GM19372 (cell line): ENCODE measurements at regions not wholly inside any gene's neighbourhood (a gene's known extent, or its start where the extent isn't known, plus 50 kb on each side); places are given as distances from the start of the nearest gene placed in this dataset.
"Not testable (repeated sequence)": the region's sequence is repeated elsewhere in the genome, so short reads cannot be mapped to it uniquely, and the experiment has no call there.

Experiments
- ATAC-seq: cut with Tn5 transposase; IDR thresholded peaks from one replicate; pipeline ENCODE4 v1.9.1; 2021; ENCODE audit warnings: mild to moderate bottlenecking, low read depth, moderate library complexity; ENCODE audit not compliant: unreplicated experiment

- ATAC-seq = no peak
Observed at GRCh38 chr15:53223815-53224214, 433.7 kb upstream of the ONECUT1 start.

GRCh38 chr15:53218666-53219580, 428.8 kb upstream of the ONECUT1 start:
- no peak for ATAC-seq

GRCh38 chr15:53216036-53216435, 425.9 kb upstream of the ONECUT1 start:
- no peak for ATAC-seq

- ATAC-seq = no peak
Observed at GRCh38 chr15:53213336-53213735, 423.2 kb upstream of the ONECUT1 start.

- no peak for ATAC-seq
Observed at GRCh38 chr15:53212785-53213184, 422.6 kb upstream of the ONECUT1 start.

GRCh38 chr15:53210653-53211052, 420.5 kb upstream of the ONECUT1 start:
- ATAC-seq = no peak

- no peak for ATAC-seq
Observed at GRCh38 chr15:53209396-53210042, 419.4 kb upstream of the ONECUT1 start.

GRCh38 chr15:53208751-53209150, 418.6 kb upstream of the ONECUT1 start:
- no peak for ATAC-seq

- no peak for ATAC-seq
Observed at GRCh38 chr15:53203454-53203853, 413.3 kb upstream of the ONECUT1 start.

- no peak for ATAC-seq
Observed at GRCh38 chr15:53202876-53203275, 412.7 kb upstream of the ONECUT1 start.

GRCh38 chr15:53197426-53197839, 407.3 kb upstream of the ONECUT1 start:
- ATAC-seq = peak; percentile 54

- no peak for ATAC-seq
Observed at GRCh38 chr15:53196788-53197187, 406.7 kb upstream of the ONECUT1 start.

- ATAC-seq = no peak
Observed at GRCh38 chr15:53196242-53196641, 406.1 kb upstream of the ONECUT1 start.

GRCh38 chr15:53193149-53193548, 403.0 kb upstream of the ONECUT1 start:
- no peak for ATAC-seq

GRCh38 chr15:53189860-53190259, 399.7 kb upstream of the ONECUT1 start:
- no peak for ATAC-seq

GRCh38 chr15:53183449-53183848, 393.3 kb upstream of the ONECUT1 start:
- ATAC-seq = not testable (repeated sequence)

GRCh38 chr15:53171571-53171970, 381.4 kb upstream of the ONECUT1 start:
- ATAC-seq = no peak

- ATAC-seq = no peak
Observed at GRCh38 chr15:53166684-53167201, 376.6 kb upstream of the ONECUT1 start.

- ATAC-seq = no peak
Observed at GRCh38 chr15:53165988-53166683, 376.0 kb upstream of the ONECUT1 start.

- ATAC-seq = no peak
Observed at GRCh38 chr15:53160092-53160704, 370.1 kb upstream of the ONECUT1 start.

GRCh38 chr15:53159458-53159857, 369.3 kb upstream of the ONECUT1 start:
- no peak for ATAC-seq
